Glomerular visceral epithelial cell (primary cell): ENCODE measurements at regions not wholly inside any gene's neighbourhood (a gene's known extent, or its start where the extent isn't known, plus 50 kb on each side); places are given as distances from the start of the nearest gene placed in this dataset.

ENCODE experiments used
- DNase-seq: peaks from one replicate; pipeline ENCODE4 v3.0.0-alpha.2; 2016; ENCODE audit errors: extremely low spot score

- DNase-seq, result no peak
Observed at GRCh38 chr2:106709229-106709628, 176.7 kb downstream of the ST6GAL2 start.

GRCh38 chr2:106719222-106719621 lies 166.7 kb downstream of the ST6GAL2 start:
- DNase-seq, result no peak

GRCh38 chr2:106720026-106720425 lies 165.9 kb downstream of the ST6GAL2 start:
- no peak for DNase-seq

GRCh38 chr2:106724301-106724794 lies 161.6 kb downstream of the ST6GAL2 start:
- no peak for DNase-seq

- DNase-seq, result no peak
Observed at GRCh38 chr2:106734165-106734564, 151.8 kb downstream of the ST6GAL2 start.

GRCh38 chr2:106735807-106736206 lies 150.2 kb downstream of the ST6GAL2 start:
- DNase-seq, result no peak

- no peak for DNase-seq
Observed at GRCh38 chr2:106736221-106736620, 149.7 kb downstream of the ST6GAL2 start.

- no peak for DNase-seq
Observed at GRCh38 chr2:106745468-106745867, 140.5 kb downstream of the ST6GAL2 start.

GRCh38 chr2:106749823-106750222 lies 136.1 kb downstream of the ST6GAL2 start:
- no peak for DNase-seq
